A673 (cell line): ENCODE measurements at regions not wholly inside any gene's neighbourhood (a gene's known extent, or its start where the extent isn't known, plus 50 kb on each side); places are given as distances from the start of the nearest gene placed in this dataset.

Experiments
- BruUV-seq: library from RNA; stranded (reverse); fragments of 400-500 nt; replicated peaks from 2 replicates; lab custom pipeline; 2021; lab: Mats Ljungman, UMichigan
- CTCF ChIA-PET: fragments of 300-600 bp; sonication (Branson Sonifier 250); formaldehyde crosslinking; loops from one replicate; lab custom pipeline; 2022; ENCODE audit warnings: antibody characterized with exemption; lab: Charles Lee
- POLR2A ChIA-PET: fragments of 300-600 bp; sonication (Branson Sonifier 250); formaldehyde crosslinking; loops from one replicate; lab custom pipeline; 2022; ENCODE audit warnings: antibody characterized with exemption; ENCODE audit not compliant: low non-redundant PET; lab: Charles Lee
- DNase-seq: peaks from one replicate; pipeline ENCODE4 v3.0.0-alpha.2; 2015; ENCODE audit warnings: low spot score
- H3K27ac ChIP-seq: fragments of 200-600 bp; sonication (generic); 2 replicates; pipeline ENCODE4 v1.5.1; 2016; ENCODE audit warnings: mixed run types, low read depth, mild to moderate bottlenecking, mixed read lengths, antibody characterized with exemption, low read length; ENCODE audit not compliant: poor library complexity, severe bottlenecking
- H3K27me3 ChIP-seq: fragments of 200-600 bp; sonication (generic); replicated peaks from 2 replicates; pipeline ENCODE4 v1.6.1; 2017; ENCODE audit warnings: mixed run types, low read depth, mild to moderate bottlenecking, mixed read lengths, antibody characterized with exemption, low read length; ENCODE audit not compliant: insufficient read depth, poor library complexity
- H3K36me3 ChIP-seq: fragments of 200-600 bp; sonication (generic); 2 replicates; pipeline ENCODE4 v1.6.1; 2016; ENCODE audit warnings: mixed run types, mild to moderate bottlenecking, mixed read lengths, antibody characterized with exemption, low read length; ENCODE audit not compliant: insufficient read depth, poor library complexity, severe bottlenecking
- H3K4me1 ChIP-seq: fragments of 200-600 bp; sonication (generic); 2 replicates; pipeline ENCODE4 v1.6.1; 2017; ENCODE audit warnings: mixed run types, mild to moderate bottlenecking, mixed read lengths, antibody characterized with exemption, low read length; ENCODE audit not compliant: insufficient read depth, poor library complexity, severe bottlenecking
- H3K4me3 ChIP-seq: fragments of 200-600 bp; sonication (generic); 2 replicates; pipeline ENCODE4 v1.5.1; 2016; ENCODE audit warnings: low read depth, mixed run types, mild to moderate bottlenecking, mixed read lengths, low read length; ENCODE audit not compliant: poor library complexity, severe bottlenecking
- H3K9me3 ChIP-seq: fragments of 200-600 bp; sonication (generic); 2 replicates; pipeline ENCODE4 v1.6.1; 2016; ENCODE audit warnings: mixed run types, low read depth, mild to moderate bottlenecking, mixed read lengths, antibody characterized with exemption, low read length; ENCODE audit not compliant: poor library complexity, severe bottlenecking
- CTCF ChIP-seq: fragments of 300-800, 200-600 bp; sonication (generic); conservative IDR thresholded peaks from 2 replicates; pipeline ENCODE4 v1.5.1; 2017; ENCODE audit warnings: low read depth, mild to moderate bottlenecking, antibody characterized with exemption, low read length, moderate library complexity, mixed read lengths
- EZH2 ChIP-seq: fragments of 200-600 bp; sonication (generic); IDR thresholded peaks from 2 replicates; pipeline ENCODE4 v1.6.1; 2017; ENCODE audit warnings: borderline replicate concordance, low read depth, mild to moderate bottlenecking, mixed read lengths, antibody characterized with exemption, low read length; ENCODE audit not compliant: poor library complexity, severe bottlenecking
- intact Hi-C: fragments of 100-400 bp; cut with micrococcal nuclease; formaldehyde crosslinking; loops from one replicate; pipeline ENCODE4 v1.10.0; 2022; ENCODE audit not compliant: unreplicated experiment

- Histone ChIP-seq H3K4me3 (no peak overlapping the region), H3K4me1 (no peaks in the 10 kb centered on the region)
These were observed 859.0 kb downstream of the QKI start for GRCh38 chr6:164273491-164273890.

GRCh38 chr6:164266851-164267250 is 852.3 kb downstream of the QKI start:
- TF ChIP-seq EZH2: no peak
- TF ChIP-seq CTCF: no peak
- ChIA-PET CTCF (no interaction called here), POLR2A (no interaction called here)
- no peak overlapping the region for H3K4me3 ChIP-seq
- peaks cover 4% of the 10 kb centered on the region for H3K9me3 ChIP-seq
- BruUV-seq: no TSS peak
- H3K27ac ChIP-seq: no peak overlapping the region
- intact Hi-C loops: no loop called here
- H3K36me3 ChIP-seq: no peaks in the 10 kb centered on the region
- DNase-seq: no peak
- H3K27me3 ChIP-seq: no peaks in the 10 kb centered on the region
- H3K4me1 ChIP-seq: no peaks in the 10 kb centered on the region

More at GRCh38 chr6:164273491-164273890, 859.0 kb downstream of the QKI start:
- no peaks in the 10 kb centered on the region for H3K36me3 ChIP-seq
- TF ChIP-seq EZH2 (no peak), CTCF (no peak)
- no TSS peak for BruUV-seq
- no peak for DNase-seq
- no peaks in the 10 kb centered on the region for H3K9me3 ChIP-seq
- POLR2A ChIA-PET: no interaction called here
- CTCF ChIA-PET: no interaction called here
- H3K27ac ChIP-seq: no peak overlapping the region
- H3K27me3 ChIP-seq: no peaks in the 10 kb centered on the region
- intact Hi-C loops: no loop called here

- H3K27me3 ChIP-seq: no peaks in the 10 kb centered on the region
- TF ChIP-seq CTCF (no peak), EZH2 (no peak)
- CTCF ChIA-PET: no interaction called here
- H3K9me3 ChIP-seq: peaks cover 4% of the 10 kb centered on the region
- intact Hi-C loops: no loop called here
- H3K4me1 ChIP-seq: no peaks in the 10 kb centered on the region
- BruUV-seq: no TSS peak
- no peaks in the 10 kb centered on the region for H3K36me3 ChIP-seq
- H3K27ac ChIP-seq: no peak overlapping the region
- DNase-seq: no peak
- POLR2A ChIA-PET: no interaction called here
- H3K4me3 ChIP-seq: no peak overlapping the region
These were observed 847.8 kb downstream of the QKI start for GRCh38 chr6:164262348-164262747.
